SK-N-MC (cell line): ENCODE measurements at regions not wholly inside any gene's neighbourhood (a gene's known extent, or its start where the extent isn't known, plus 50 kb on each side); places are given as distances from the start of the nearest gene placed in this dataset.

ENCODE experiments used
- EZH2 ChIP-seq: fragments of 200-600 bp; sonication (generic); IDR thresholded peaks from one replicate; pipeline ENCODE4 v1.6.1; 2017; ENCODE audit warnings: antibody characterized with exemption
- FOXP2 ChIP-seq: optimal IDR thresholded peaks from 2 replicates; pipeline ENCODE3; 2011; ENCODE audit warnings: mild to moderate bottlenecking, moderate library complexity; ENCODE audit not compliant: insufficient read depth; ENCODE audit errors: extremely low read length, control extremely low read depth
- POLR2AphosphoS5 ChIP-seq: IDR thresholded peaks from 2 replicates; pipeline ENCODE4 v1.6.1; 2012; ENCODE audit warnings: mild to moderate bottlenecking, low read depth, low read length, borderline replicate concordance

- no peak for TF ChIP-seq FOXP2
- TF ChIP-seq EZH2: no peak
- TF ChIP-seq POLR2AphosphoS5: no peak
Measured at GRCh38 chr19:30920222-30920621, 429.0 kb downstream of the TSHZ3 start.
